Endothelial cell of umbilical vein (primary cell): ENCODE measurements at regions not wholly inside any gene's neighbourhood (a gene's known extent, or its start where the extent isn't known, plus 50 kb on each side); places are given as distances from the start of the nearest gene placed in this dataset.

ENCODE experiments used
- EZH2 ChIP-seq: IDR thresholded peaks from 2 replicates; pipeline ENCODE4 v1.6.1; 2012; ENCODE audit warnings: borderline replicate concordance, low read depth, mild to moderate bottlenecking, moderate library complexity, low read length, inconsistent platforms; ENCODE audit not compliant: severe bottlenecking
- FOS ChIP-seq: IDR thresholded peaks from 2 replicates; pipeline ENCODE4 v1.6.1; 2011; ENCODE audit warnings: mild to moderate bottlenecking, low read length, moderate library complexity, borderline replicate concordance; ENCODE audit not compliant: insufficient read depth
- JUN ChIP-seq: IDR thresholded peaks from 2 replicates; pipeline ENCODE4 v1.6.1; 2011; ENCODE audit warnings: borderline replicate concordance, low read depth; ENCODE audit not compliant: insufficient read length, insufficient read depth
- MYC ChIP-seq: IDR thresholded peaks from one replicate; pipeline ENCODE4 v1.6.1; 2011; ENCODE audit warnings: mild to moderate bottlenecking, low read depth, low read length
- POLR2A ChIP-seq: IDR thresholded peaks from 2 replicates; pipeline ENCODE4 v1.6.1; 2012; ENCODE audit warnings: low read depth, mild to moderate bottlenecking, control low read depth, low read length
- POLR2AphosphoS5 ChIP-seq: IDR thresholded peaks from 2 replicates; pipeline ENCODE4 v1.6.1; 2012; ENCODE audit warnings: low read depth, mild to moderate bottlenecking, control low read depth, low read length, moderate library complexity; ENCODE audit not compliant: insufficient read depth
- TF ChIP-seq, protein P1 (sequence below), 2 donors: IDR thresholded peaks; 1 replicate in 1 of 2; 2 replicates in 1 of 2; pipeline ENCODE4 v1.5.1; 2011; ENCODE audit warnings: low read length in 2 of 2, mild to moderate bottlenecking in 2 of 2, moderate library complexity in 2 of 2, control low read depth in 1 of 2, inconsistent platforms in 1 of 2, low read depth in 1 of 2; ENCODE audit not compliant: insufficient read depth in 1 of 2; ENCODE audit errors: extremely low read depth in 1 of 2
- TF ChIP-seq, protein P2 (sequence below): IDR thresholded peaks from 2 replicates; pipeline ENCODE4 v1.6.1; 2011; ENCODE audit not compliant: insufficient read depth, insufficient read length

DNA sequence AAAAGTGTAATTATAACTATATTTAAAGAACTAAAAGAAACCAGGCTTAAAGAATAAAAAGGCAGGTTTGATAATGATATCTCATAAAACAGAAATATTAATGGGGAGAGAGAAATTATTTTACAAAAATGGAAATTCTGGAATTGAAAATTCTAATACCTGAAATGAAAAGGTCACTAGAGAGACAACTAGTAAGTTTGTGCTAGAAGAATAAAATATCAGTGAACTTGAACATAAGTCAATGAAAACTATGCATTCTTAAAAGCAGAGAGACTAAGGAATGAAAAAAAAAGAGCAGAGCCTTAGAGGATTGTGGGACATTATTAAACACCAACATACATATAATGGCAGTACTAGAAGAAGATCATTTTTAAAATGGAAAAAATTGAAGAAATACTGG, 1475.0 kb upstream of the ZEB2 start:
- TF ChIP-seq, protein P1, sequence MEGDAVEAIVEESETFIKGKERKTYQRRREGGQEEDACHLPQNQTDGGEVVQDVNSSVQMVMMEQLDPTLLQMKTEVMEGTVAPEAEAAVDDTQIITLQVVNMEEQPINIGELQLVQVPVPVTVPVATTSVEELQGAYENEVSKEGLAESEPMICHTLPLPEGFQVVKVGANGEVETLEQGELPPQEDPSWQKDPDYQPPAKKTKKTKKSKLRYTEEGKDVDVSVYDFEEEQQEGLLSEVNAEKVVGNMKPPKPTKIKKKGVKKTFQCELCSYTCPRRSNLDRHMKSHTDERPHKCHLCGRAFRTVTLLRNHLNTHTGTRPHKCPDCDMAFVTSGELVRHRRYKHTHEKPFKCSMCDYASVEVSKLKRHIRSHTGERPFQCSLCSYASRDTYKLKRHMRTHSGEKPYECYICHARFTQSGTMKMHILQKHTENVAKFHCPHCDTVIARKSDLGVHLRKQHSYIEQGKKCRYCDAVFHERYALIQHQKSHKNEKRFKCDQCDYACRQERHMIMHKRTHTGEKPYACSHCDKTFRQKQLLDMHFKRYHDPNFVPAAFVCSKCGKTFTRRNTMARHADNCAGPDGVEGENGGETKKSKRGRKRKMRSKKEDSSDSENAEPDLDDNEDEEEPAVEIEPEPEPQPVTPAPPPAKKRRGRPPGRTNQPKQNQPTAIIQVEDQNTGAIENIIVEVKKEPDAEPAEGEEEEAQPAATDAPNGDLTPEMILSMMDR (IDR thresholded peaks at IDR 0.05; ENCODE audit: extremely low read depth in 1 of 2, insufficient read depth in 1 of 2, low read depth in 1 of 2, low read length in 2 of 2): no peak
- no peak for TF ChIP-seq EZH2
- TF ChIP-seq, protein P2, sequence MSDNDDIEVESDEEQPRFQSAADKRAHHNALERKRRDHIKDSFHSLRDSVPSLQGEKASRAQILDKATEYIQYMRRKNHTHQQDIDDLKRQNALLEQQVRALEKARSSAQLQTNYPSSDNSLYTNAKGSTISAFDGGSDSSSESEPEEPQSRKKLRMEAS: no peak
- no peak for TF ChIP-seq POLR2A
- TF ChIP-seq POLR2AphosphoS5: no peak
- TF ChIP-seq JUN: no peak
- TF ChIP-seq MYC: no peak
- TF ChIP-seq FOS: no peak
